Uterus (tissue), 3 donors: ENCODE measurements at regions not wholly inside any gene's neighbourhood (a gene's known extent, or its start where the extent isn't known, plus 50 kb on each side); places are given as distances from the start of the nearest gene placed in this dataset.

Experiments used
- DNase-seq, 2 donors: peaks; one replicate each; pipeline ENCODE4 v3.0.0-alpha.2; 2019 to 2020
- H3K27ac ChIP-seq, 2 donors: fragments of 200-600 bp; sonication (generic); 1 replicate in 1 of 2; 2 replicates in 1 of 2; pipeline ENCODE4 v1.5.1; 2016 to 2018
- H3K27me3 ChIP-seq, 2 donors: fragments of 200-600 bp; sonication (generic); one replicate each; pipeline ENCODE4 v1.5.1; 2018 to 2019; ENCODE audit warnings: control low read depth in 1 of 2
- H3K36me3 ChIP-seq, 2 donors: fragments of 200-600 bp; sonication (generic); one replicate each; pipeline ENCODE4 v1.5.1; 2019; ENCODE audit warnings: control low read depth in 1 of 2
- H3K4me1 ChIP-seq, 2 donors: fragments of 200-600 bp; sonication (generic); one replicate each; pipeline ENCODE4 v1.5.1; 2018 to 2019; ENCODE audit warnings: control low read depth in 1 of 2
- H3K4me3 ChIP-seq, 2 donors: fragments of 200-600 bp; sonication (generic); 1 replicate in 1 of 2; 2 replicates in 1 of 2; pipeline ENCODE4 v1.5.1; 2018 to 2019; ENCODE audit warnings: mild to moderate bottlenecking in 1 of 2
- H3K9me3 ChIP-seq, 2 donors: fragments of 200-600 bp; sonication (generic); one replicate each; pipeline ENCODE4 v1.5.1; 2019; ENCODE audit warnings: control low read depth in 1 of 2
- POLR2A ChIP-seq, 2 donors: fragments of 450-650 bp; IDR thresholded peaks; one replicate each; pipeline ENCODE4 v1.6.1; 2016; ENCODE audit warnings: antibody characterized with exemption in 2 of 2, mild to moderate bottlenecking in 1 of 2, moderate library complexity in 1 of 2
- intact Hi-C: fragments of 100-400 bp; cut with DNase I; formaldehyde crosslinking; loops from one replicate; pipeline ENCODE4 v1.15.1; 2023; ENCODE audit warnings: low total_unique reads
- TF ChIP-seq, protein P1 (sequence below), 4 experiments: fragments of 200-600 bp in 2 of 4; fragments of 450-650 bp in 2 of 4; sonication (generic) in 2 of 4; IDR thresholded peaks; one replicate each; pipeline ENCODE4 v1.5.1; 2016 to 2019; ENCODE audit warnings: antibody characterized with exemption in 4 of 4, mild to moderate bottlenecking in 2 of 4, moderate library complexity in 1 of 4
- donor health status: DM: yes; HTN: yes; CAD: no.

DNA sequence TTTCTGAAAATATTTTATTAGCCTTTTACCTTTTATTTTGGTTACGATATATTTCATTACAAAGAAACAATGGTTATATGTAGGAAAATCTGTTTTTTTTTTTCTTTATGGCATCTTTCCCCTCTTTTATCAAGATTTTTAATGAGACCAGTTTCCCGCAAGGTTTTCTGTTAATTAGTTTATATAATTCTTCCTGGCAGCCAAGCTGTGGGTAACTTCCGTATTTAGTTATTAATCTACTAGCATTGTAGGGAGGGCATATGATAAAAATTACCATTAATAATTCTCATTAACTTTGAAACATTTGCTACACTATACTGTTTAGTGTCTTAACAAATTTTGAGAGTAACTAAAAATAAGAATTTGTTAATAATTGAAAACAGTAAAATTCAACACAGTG is 181.1 kb upstream of the GPRIN3 start:
- Histone ChIP-seq H3K27me3 (no peaks in the 10 kb centered on the region), H3K9me3 (no peaks in the 10 kb centered on the region), H3K27ac (no peak overlapping the region), H3K36me3 (no peaks in the 10 kb centered on the region), H3K4me1 (no peaks in the 10 kb centered on the region), H3K4me3 (no peak overlapping the region)
- no peak for DNase-seq
- TF ChIP-seq, protein P1, sequence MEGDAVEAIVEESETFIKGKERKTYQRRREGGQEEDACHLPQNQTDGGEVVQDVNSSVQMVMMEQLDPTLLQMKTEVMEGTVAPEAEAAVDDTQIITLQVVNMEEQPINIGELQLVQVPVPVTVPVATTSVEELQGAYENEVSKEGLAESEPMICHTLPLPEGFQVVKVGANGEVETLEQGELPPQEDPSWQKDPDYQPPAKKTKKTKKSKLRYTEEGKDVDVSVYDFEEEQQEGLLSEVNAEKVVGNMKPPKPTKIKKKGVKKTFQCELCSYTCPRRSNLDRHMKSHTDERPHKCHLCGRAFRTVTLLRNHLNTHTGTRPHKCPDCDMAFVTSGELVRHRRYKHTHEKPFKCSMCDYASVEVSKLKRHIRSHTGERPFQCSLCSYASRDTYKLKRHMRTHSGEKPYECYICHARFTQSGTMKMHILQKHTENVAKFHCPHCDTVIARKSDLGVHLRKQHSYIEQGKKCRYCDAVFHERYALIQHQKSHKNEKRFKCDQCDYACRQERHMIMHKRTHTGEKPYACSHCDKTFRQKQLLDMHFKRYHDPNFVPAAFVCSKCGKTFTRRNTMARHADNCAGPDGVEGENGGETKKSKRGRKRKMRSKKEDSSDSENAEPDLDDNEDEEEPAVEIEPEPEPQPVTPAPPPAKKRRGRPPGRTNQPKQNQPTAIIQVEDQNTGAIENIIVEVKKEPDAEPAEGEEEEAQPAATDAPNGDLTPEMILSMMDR (IDR thresholded peaks at IDR 0.05), result no peak
- no peak for TF ChIP-seq POLR2A (IDR thresholded peaks at IDR 0.05)
- intact Hi-C loops, result no loop called here

DNA sequence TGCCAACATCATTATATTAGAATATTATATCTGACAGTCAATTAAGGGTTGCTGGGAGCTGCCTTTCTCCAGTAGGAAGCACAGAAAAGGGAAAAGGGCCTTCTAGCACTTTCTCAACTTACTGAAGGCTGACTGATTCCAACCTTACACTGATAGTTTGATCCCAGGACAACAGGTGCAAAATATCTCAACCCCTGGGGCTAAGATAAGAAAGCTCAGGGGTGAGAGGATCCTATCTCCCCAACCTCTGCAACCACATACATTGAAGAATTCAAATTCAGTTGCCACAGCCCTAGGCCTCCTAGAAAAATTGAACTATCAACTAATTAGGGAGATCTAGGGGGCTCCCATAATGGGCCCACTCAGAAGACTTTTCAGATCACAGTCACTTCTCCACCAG is 179.1 kb upstream of the GPRIN3 start:
- H3K27me3 ChIP-seq, result no peaks in the 10 kb centered on the region
- H3K4me3 ChIP-seq, result no peak overlapping the region
- no peak overlapping the region for H3K27ac ChIP-seq
- DNase-seq, result no peak
- no peak for TF ChIP-seq POLR2A (IDR thresholded peaks at IDR 0.05)
- TF ChIP-seq, protein P1 (IDR thresholded peaks at IDR 0.05), result no peak
- no peaks in the 10 kb centered on the region for H3K9me3 ChIP-seq
- H3K36me3 ChIP-seq, result no peaks in the 10 kb centered on the region
- intact Hi-C loops, result no loop called here
- no peaks in the 10 kb centered on the region for H3K4me1 ChIP-seq

DNA sequence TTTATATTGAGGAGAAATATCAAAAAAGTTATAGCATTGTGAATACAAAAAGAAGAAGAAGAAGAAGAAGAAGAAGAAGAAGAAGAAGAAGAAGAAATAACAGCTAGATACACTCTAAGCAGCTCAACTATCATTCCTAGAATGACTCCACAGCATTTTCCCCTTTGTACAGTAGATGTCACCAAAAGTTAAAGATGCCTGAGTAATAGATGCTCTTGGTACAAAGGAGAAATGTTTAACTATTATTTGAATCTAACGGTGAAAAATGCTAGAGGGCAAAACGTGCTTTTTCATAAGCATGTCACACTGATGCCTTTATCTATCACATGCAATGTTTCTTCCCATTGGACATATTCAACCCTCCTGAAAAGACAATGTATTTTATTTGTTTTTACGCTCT is 178.4 kb upstream of the GPRIN3 start:
- intact Hi-C loops, result no loop called here
- TF ChIP-seq, protein P1 (IDR thresholded peaks at IDR 0.05), result peak in 3 of 4 experiments; percentile 6 to 43 (median 34)
- TF ChIP-seq POLR2A (IDR thresholded peaks at IDR 0.05), result no peak
- Histone ChIP-seq H3K27ac (no peak overlapping the region), H3K27me3 (no peaks in the 10 kb centered on the region), H3K9me3 (no peaks in the 10 kb centered on the region), H3K4me1 (no peaks in the 10 kb centered on the region), H3K36me3 (no peaks in the 10 kb centered on the region), H3K4me3 (no peak overlapping the region)
- DNase-seq, result no peak

DNA sequence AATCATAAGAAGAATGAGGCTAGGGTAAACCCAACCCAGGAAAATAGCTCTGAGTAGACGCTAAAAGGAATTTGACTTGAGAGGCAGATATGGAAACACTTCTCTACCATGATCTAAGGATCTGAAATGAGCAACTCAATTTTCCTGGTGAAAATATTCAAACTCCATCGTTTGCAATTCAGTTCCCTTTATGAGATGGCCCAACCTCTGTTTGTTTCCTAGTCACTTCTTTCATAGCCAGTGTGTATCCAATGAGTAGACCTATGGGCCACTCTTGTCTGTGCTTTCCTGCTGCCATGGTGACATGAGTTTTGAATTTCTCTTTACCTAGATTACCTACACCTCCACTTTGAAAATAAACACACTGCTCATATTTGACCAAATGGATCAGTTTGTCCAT is 176.2 kb upstream of the GPRIN3 start:
- DNase-seq, result no peak
- Histone ChIP-seq H3K9me3 (no peaks in the 10 kb centered on the region), H3K4me1 (no peaks in the 10 kb centered on the region), H3K27ac (no peak overlapping the region), H3K4me3 (no peak overlapping the region), H3K36me3 (no peaks in the 10 kb centered on the region), H3K27me3 (no peaks in the 10 kb centered on the region)
- TF ChIP-seq, protein P1 (IDR thresholded peaks at IDR 0.05), result no peak
- TF ChIP-seq POLR2A (IDR thresholded peaks at IDR 0.05), result no peak
- intact Hi-C loops, result no loop called here

DNA sequence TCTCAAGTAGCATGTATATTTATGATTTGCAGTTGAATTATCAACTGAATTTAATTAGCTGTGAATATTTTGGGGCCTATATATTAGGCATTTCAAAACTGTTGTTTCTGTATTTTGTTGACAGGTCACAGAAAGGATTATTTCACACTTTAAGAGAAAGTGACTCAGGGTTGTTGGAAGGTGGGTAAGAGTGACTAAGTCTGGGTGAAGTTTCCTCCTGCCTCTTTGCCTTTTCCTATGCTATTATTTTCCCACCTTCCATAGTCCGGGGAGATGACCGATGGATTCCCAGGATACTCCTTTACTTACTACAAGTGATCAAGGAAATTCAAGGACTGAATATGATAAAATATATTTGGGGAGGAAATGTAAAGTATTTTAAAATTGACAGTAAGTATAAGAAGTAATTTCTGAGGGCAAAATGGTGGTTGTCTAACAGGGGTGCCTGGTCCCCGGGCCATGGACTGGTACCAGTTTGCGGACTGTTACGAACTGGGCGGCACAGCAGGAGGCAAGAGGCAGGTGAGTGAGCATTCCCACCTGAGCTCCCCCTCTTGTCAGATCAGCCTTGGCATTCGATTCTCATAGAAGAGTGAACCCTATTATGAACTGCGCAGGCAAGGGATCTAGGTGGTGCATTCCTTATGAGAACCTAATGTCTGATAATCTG is 175.5 kb upstream of the GPRIN3 start:
- no peaks in the 10 kb centered on the region for H3K36me3 ChIP-seq
- DNase-seq, result no peak
- H3K4me1 ChIP-seq, result no peaks in the 10 kb centered on the region
- H3K4me3 ChIP-seq, result no peak overlapping the region
- H3K9me3 ChIP-seq, result no peaks in the 10 kb centered on the region
- TF ChIP-seq POLR2A (IDR thresholded peaks at IDR 0.05), result no peak
- TF ChIP-seq, protein P1 (IDR thresholded peaks at IDR 0.05), result no peak
- no peaks in the 10 kb centered on the region for H3K27me3 ChIP-seq
- intact Hi-C loops, result no loop called here
- H3K27ac ChIP-seq, result no peak overlapping the region
